LNCaP clone FGC (cell line): ENCODE measurements at regions not wholly inside any gene's neighbourhood (a gene's known extent, or its start where the extent isn't known, plus 50 kb on each side); places are given as distances from the start of the nearest gene placed in this dataset.
"Not testable (repeated sequence)": the region's sequence is repeated elsewhere in the genome, so short reads cannot be mapped to it uniquely, and the experiment has no call there.

ENCODE experiments used
- DNase-seq: peaks from one replicate; pipeline ENCODE4 v3.0.0-alpha.2; 2011; ENCODE audit warnings: low read depth
- H3K4me3 ChIP-seq: 2 replicates; pipeline ENCODE4 v1.5.1; 2011; ENCODE audit warnings: mild to moderate bottlenecking, low read depth, low read length, control low read depth
- TF ChIP-seq, protein P1 (sequence below): IDR thresholded peaks from 2 replicates; pipeline ENCODE4 v1.5.1; 2012; ENCODE audit warnings: mild to moderate bottlenecking; ENCODE audit not compliant: control insufficient read depth, insufficient read depth; ENCODE audit errors: extremely low read depth

DNA sequence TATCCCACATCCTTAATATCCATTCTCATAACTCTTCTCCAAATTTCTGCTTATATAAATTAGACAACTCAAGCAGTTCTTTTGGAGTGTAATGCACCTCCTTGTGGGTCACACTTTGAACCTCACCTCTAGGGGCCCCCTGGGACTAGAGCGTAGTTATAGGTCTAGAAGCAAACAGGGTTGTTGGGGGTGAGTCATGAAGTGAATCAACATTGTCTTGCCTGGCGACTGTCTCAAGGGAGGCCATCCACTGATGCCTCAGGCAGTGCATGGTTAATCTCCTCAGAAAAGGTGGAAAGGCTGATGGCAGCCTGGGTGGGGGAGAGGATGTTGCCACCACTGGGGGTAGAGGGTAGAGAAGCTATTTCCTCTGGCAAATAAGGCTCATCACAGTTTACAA lies 129.1 kb downstream of the TNFRSF21 start:
- no peak for DNase-seq
- TF ChIP-seq, protein P1, sequence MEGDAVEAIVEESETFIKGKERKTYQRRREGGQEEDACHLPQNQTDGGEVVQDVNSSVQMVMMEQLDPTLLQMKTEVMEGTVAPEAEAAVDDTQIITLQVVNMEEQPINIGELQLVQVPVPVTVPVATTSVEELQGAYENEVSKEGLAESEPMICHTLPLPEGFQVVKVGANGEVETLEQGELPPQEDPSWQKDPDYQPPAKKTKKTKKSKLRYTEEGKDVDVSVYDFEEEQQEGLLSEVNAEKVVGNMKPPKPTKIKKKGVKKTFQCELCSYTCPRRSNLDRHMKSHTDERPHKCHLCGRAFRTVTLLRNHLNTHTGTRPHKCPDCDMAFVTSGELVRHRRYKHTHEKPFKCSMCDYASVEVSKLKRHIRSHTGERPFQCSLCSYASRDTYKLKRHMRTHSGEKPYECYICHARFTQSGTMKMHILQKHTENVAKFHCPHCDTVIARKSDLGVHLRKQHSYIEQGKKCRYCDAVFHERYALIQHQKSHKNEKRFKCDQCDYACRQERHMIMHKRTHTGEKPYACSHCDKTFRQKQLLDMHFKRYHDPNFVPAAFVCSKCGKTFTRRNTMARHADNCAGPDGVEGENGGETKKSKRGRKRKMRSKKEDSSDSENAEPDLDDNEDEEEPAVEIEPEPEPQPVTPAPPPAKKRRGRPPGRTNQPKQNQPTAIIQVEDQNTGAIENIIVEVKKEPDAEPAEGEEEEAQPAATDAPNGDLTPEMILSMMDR, result no peak
- H3K4me3 ChIP-seq, result no peak overlapping the region

DNA sequence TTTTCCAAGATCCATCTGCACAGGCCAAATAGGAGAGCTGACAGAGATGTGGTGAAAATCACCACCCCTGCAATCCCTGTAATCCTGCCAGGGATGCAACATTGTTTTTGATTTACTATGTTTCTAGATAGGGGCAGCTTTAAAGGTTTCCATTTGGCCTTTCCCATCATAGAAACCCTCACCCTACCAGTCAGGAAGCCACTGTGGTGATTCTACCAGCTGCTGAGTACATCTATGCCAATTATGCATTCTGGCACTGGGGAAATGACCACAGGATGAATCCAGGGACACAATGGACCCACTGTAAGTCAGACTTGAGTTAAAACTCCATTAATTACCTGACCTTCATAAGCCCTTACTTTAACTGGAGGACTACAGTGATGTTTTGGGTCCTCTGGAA lies 130.4 kb downstream of the TNFRSF21 start:
- TF ChIP-seq, protein P1, result no peak
- H3K4me3 ChIP-seq, result no peak overlapping the region
- DNase-seq, result no peak

DNA sequence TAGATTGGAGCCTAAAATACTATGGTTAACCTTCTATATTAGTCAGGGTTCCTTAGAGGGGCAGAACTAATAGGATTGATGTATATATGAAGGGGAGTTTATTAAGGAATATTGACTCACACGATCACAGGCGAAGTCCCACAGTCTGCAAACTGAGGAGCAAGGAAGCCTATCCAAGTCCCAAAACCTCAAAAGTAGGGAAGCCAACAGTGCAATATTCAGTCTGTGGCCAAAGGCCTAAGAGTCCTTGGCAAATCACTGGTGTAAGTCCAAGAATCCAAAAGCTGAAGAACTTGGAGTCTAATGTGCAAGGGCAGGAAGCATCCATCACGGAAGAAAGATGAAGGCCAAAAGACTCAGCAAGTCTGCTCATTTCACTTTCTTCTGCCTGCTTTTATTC lies 133.5 kb upstream of the ADGRF1 start:
- no peak overlapping the region for H3K4me3 ChIP-seq
- DNase-seq, result no peak
- TF ChIP-seq, protein P1, result no peak

DNA sequence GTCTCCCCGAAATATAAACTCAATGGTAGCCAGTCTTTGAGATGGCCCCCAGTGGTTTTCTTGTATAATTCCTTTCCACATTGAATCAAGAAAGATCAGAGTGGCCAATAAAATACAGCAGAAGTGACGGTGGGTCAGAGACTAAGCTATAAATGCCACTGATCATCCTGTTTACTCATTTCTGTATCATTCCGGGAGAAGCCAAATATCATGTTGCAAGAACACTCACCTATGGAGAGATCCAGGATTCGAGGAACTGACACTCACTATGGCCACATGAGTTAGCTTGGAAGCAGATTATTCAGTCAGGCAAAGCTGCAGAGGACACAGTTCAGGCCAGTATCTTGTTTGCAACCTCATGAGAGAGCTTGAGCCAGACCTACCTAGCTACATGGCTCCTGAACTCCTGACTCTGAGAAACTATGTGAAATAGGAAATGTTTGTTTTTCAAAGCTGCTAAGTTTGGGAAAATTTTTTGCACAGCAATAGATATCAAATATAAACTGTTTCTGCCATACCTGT lies 132.4 kb upstream of the ADGRF1 start:
- TF ChIP-seq, protein P1, result no peak
- H3K4me3 ChIP-seq, result no peak overlapping the region
- DNase-seq, result no peak

DNA sequence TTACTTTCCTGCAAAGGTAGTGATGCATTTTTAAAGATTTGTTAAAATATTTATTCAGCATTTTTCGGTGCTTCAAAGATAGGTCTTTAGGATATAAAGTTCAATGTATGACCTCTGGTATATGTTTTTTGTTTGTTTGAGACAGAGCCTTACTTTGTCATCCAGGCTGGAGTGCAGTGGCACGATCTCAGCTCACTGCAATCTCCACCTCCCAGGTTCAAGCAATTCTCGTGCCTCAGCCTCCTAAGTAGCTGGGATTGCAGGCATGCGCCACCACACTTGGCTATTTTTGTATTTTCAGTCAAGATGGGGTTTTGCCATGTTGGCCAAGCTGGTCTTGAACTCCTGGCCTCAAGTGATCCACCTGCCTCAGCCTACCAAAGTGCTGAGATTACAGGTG lies 131.9 kb upstream of the ADGRF1 start:
- not testable (repeated sequence) for H3K4me3 ChIP-seq, DNase-seq

DNA sequence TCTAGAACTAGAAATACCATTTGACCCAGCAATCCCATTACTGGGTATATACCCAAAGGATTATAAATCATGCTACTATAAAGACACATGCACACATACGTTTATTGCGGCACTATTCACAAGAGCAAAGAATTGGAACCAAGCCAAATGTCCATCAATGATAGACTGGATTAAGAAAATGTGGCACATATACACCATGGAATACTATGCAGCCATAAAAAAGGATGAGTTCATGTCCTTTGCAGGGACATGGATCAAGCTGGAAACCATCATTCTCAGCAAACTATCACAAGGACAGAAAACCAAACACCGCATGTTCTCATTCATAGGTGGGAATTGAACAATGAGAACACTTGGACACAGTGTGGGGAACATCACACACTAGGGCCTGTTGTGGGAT lies 131.0 kb upstream of the ADGRF1 start:
- not testable (repeated sequence) for DNase-seq

DNA sequence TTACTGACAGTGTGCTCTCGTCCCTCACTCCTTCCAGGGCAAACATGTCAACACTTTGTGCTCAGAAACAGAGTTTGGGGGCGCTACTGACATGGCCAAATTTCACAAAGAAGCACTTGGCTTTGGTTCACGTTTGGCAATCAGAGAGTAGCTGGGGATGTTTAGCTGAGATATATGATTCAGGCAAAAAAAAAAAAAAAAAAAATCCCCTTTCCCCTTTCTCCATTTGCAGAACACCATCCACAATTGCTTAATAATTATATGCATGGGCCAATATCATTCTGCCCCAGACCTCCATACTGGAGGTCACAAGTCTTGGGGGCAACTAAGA lies 128.4 kb upstream of the ADGRF1 start:
- H3K4me3 ChIP-seq, result no peak overlapping the region
- no peak for DNase-seq
- TF ChIP-seq, protein P1, result no peak

More for the DNA sequence above, 131.0 kb upstream of the ADGRF1 start:
- not testable (repeated sequence) for H3K4me3 ChIP-seq

DNA sequence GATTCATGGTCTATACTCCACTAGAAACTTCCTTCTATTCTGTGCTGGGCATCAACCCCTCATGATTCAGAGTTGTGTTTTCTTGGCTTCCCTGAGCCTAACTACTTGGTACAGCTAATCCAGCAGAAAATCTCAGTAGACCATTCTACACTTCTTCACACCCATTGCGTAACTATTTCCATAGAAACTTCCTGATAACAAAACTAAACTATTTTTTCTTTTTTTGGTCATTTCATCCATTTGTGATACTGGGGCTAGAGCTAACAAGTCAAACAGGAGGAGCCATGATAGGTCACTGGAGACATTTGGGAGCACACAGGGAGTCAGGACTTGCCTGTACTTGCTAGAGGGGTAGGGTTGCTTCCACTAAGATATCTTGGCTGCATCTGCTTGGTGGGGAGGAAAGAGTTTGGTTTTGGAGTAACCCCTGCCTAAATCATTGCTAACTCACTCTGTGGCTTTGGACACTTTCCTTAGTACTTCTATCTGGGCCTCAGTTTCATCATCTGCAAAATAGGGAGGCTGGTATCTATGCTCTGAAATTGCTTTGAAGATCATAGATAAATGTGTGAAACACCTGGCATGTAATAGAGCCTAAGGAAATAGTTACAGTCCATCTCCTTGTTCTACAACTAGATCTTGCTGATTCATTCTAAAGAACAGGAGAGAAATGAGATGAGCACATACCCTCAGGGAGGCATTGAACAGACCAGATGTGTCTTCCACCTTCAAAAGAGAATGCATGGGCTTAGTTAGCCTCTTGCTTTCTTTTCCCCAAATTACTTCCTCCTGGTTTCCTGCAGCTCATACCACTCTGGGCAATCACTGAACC lies 127.9 kb upstream of the ADGRF1 start:
- TF ChIP-seq, protein P1, result no peak
- H3K4me3 ChIP-seq, result no peak overlapping the region
- DNase-seq, result no peak
